ENCODE measurements at regions not wholly inside any gene's neighbourhood (a gene's known extent, or its start where the extent isn't known, plus 50 kb on each side); places are given as distances from the start of the nearest gene placed in this dataset.

DNA sequence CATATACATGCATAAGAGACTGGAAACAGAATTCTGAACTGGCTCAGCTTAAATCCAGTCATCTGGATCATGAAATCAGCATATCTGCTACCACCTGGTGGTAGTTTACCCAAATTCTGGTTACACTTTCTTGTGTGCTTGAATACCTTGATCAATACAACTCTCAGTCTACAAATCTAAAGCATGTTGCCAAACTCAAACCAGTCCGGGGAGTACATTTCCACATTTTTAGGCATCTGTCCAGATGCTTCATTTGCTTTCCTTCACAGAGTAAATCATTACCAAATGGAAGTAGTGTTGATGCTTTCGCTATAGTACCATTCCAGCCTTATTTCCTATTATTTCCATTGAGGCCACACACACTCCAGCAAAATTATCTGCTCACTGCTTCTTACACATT, 126.4 kb downstream of the P2RY1 start:
- TF ChIP-seq POLR2AphosphoS5 (IDR thresholded peaks at IDR 0.05), result no peak
- TF ChIP-seq CTCF (IDR thresholded peaks at IDR 0.05), result peak in 4 of 5 experiments; percentile 26 to 51 (median 44)
- no peak for TF ChIP-seq EP300 (IDR thresholded peaks at IDR 0.05; ENCODE audit: low read depth)
- TF ChIP-seq POLR2A (IDR thresholded peaks at IDR 0.05), result no peak
- in situ Hi-C loops (cut with MboI; ENCODE audit: low pct_ligation_motif_present in 1 of 4, low pct_unique_long_range_greater_than_20kb in 1 of 4, low sequenced_read_pairs in 3 of 4) (loop anchor here in 2 of 4 donors (25.0 kb wide), 2 partner anchors 449 to 474 kb away; no protein-coding TSS in a partner anchor), intact Hi-C loops (cut with DNase I; ENCODE audit: low total_unique reads) (no loop called here)
- Histone ChIP-seq H3K4me3 (no peak overlapping the region), H3K27ac (no peak overlapping the region), H3K4me1 (peaks cover 0 to 16% (median 2%) of the 10 kb centered on the region in 4 donors), H3K36me3 (no peaks in the 10 kb centered on the region), H3K27me3 (no peaks in the 10 kb centered on the region), H3K9me3 (peaks cover 0 to 2% of the 10 kb centered on the region in 2 donors)
- WGBS, 2 donors (ENCODE audit: low coverage in 1 of 2), result 29 to 39% methylated on average over 2 of the region's 2 CpGs
- DNase-seq, result no peak

DNA sequence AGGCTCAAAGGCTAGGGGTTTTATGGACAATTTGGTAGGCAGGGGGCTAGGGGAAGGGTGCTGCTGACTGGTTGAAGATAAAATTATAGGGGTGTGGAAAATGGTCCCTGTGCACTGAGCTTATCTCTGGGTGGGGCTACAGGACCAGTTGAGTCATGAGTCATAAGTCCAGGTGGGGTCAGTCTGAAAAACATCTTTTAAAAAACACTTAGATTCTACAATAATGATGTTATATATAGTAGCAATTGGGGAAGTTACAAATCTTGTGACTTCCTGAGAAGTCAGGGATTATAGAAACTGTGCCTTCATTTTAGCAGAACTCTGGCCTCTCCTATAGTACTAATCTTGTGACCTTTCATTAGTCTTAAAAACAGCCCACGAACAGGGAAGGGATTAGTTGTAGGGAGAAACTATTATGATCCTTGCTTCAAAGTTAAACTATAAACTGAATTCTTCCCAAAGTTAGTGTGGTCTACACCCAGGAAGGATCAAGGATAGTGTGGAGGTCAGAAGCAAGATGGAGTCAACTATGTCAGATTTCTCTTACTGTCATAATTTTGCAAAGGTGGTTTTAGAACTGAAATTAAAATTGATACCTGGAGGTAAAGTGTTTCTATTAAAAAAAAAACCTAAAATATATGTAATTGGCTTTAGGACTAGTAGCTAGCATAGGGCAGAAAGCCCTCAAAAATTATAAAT, 130.1 kb downstream of the P2RY1 start:
- 56 to 88% methylated on average over 1 of the region's 1 CpG for WGBS, 2 donors (ENCODE audit: low coverage in 1 of 2)
- no peak for TF ChIP-seq POLR2A (IDR thresholded peaks at IDR 0.05)
- no peak for TF ChIP-seq CTCF (IDR thresholded peaks at IDR 0.05)
- no peak for TF ChIP-seq EP300 (IDR thresholded peaks at IDR 0.05; ENCODE audit: low read depth)
- no peak for TF ChIP-seq POLR2AphosphoS5 (IDR thresholded peaks at IDR 0.05)
- H3K4me3 ChIP-seq, result no peak overlapping the region
- peaks cover 0 to 16% (median 2%) of the 10 kb centered on the region in 4 donors for H3K4me1 ChIP-seq
- no peak overlapping the region for H3K27ac ChIP-seq
- in situ Hi-C loops (cut with MboI; ENCODE audit: low pct_ligation_motif_present in 1 of 4, low pct_unique_long_range_greater_than_20kb in 1 of 4, low sequenced_read_pairs in 3 of 4) (loop anchor here in 2 of 4 donors (25.0 kb wide), 2 partner anchors 453 to 478 kb away; no protein-coding TSS in a partner anchor), intact Hi-C loops (cut with DNase I; ENCODE audit: low total_unique reads) (no loop called here)
- DNase-seq, result no peak
- no peaks in the 10 kb centered on the region for H3K36me3 ChIP-seq
- peaks cover 0 to 5% of the 10 kb centered on the region in 2 donors for H3K9me3 ChIP-seq
- no peaks in the 10 kb centered on the region for H3K27me3 ChIP-seq

DNA sequence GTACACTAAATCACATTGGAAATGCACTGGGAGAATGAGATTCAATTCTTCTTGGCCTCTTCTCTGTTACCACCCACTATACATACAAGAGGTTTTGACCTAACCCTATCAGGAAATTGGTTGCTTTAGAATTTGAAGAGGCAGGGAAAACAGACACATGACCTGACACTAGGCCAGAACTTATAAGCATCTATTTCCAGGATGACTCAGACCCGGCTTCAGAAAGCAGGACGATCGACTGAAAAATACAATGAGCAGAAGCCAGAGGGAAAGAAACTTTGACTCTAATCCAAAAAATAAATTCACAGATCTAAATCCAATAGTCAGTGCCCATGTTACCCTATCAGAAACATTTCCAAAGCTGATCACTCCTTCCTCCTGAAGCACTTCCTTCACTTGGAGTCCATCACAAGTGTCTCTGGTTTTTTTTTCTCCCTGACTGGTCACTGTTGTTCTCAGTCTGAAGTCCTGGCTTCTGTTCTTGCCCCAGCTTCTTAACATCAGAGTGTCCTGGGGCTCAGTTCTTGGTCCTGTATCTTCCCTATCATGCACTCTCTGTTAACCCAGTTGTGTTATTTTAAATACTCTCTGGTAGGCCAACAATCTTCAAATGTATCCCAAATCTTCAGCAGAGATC, 133.6 kb downstream of the P2RY1 start:
- H3K27me3 ChIP-seq, result no peaks in the 10 kb centered on the region
- intact Hi-C loops (cut with DNase I; ENCODE audit: low total_unique reads), result no loop called here
- DNase-seq, result no peak
- H3K27ac ChIP-seq, result no peak overlapping the region
- TF ChIP-seq CTCF (IDR thresholded peaks at IDR 0.05), result no peak
- TF ChIP-seq POLR2A (IDR thresholded peaks at IDR 0.05), result no peak
- no peak for TF ChIP-seq POLR2AphosphoS5 (IDR thresholded peaks at IDR 0.05)
- TF ChIP-seq EP300 (IDR thresholded peaks at IDR 0.05; ENCODE audit: low read depth), result no peak
- in situ Hi-C loops (cut with MboI; ENCODE audit: low pct_ligation_motif_present in 1 of 4, low pct_unique_long_range_greater_than_20kb in 1 of 4, low sequenced_read_pairs in 3 of 4), result loop anchor here in 2 of 4 donors (25.0 kb wide), 2 partner anchors 456 to 481 kb away; no protein-coding TSS in a partner anchor
- H3K4me1 ChIP-seq, result peaks cover 0 to 7% (median 0%) of the 10 kb centered on the region in 4 donors
- WGBS, 2 donors (ENCODE audit: low coverage in 1 of 2), result 64 to 69% methylated on average over 3 of the region's 3 CpGs
- no peak overlapping the region for H3K4me3 ChIP-seq
- H3K36me3 ChIP-seq, result no peaks in the 10 kb centered on the region
- H3K9me3 ChIP-seq, result peaks cover 0 to 5% of the 10 kb centered on the region in 2 donors

GRCh38 chr3:152969557-152970300, 134.8 kb downstream of the P2RY1 start:
- intact Hi-C loops (cut with DNase I; ENCODE audit: low total_unique reads), result no loop called here
- no peak overlapping the region for H3K27ac ChIP-seq
- peaks cover 0 to 7% (median 0%) of the 10 kb centered on the region in 4 donors for H3K4me1 ChIP-seq
- H3K27me3 ChIP-seq, result no peaks in the 10 kb centered on the region
- no peak for TF ChIP-seq CTCF (IDR thresholded peaks at IDR 0.05)
- TF ChIP-seq EP300 (IDR thresholded peaks at IDR 0.05; ENCODE audit: low read depth), result no peak
- no peak for TF ChIP-seq POLR2A (IDR thresholded peaks at IDR 0.05)
- TF ChIP-seq POLR2AphosphoS5 (IDR thresholded peaks at IDR 0.05), result no peak
- no peak for DNase-seq
- H3K36me3 ChIP-seq, result no peaks in the 10 kb centered on the region
- no peak overlapping the region for H3K4me3 ChIP-seq
- H3K9me3 ChIP-seq, result peaks cover 0 to 5% of the 10 kb centered on the region in 2 donors
- in situ Hi-C loops (cut with MboI; ENCODE audit: low pct_ligation_motif_present in 1 of 4, low pct_unique_long_range_greater_than_20kb in 1 of 4, low sequenced_read_pairs in 3 of 4), result loop anchor here in 2 of 4 donors (25.0 kb wide), 2 partner anchors 457 to 482 kb away; no protein-coding TSS in a partner anchor
- 80 to 89% methylated on average over 1 of the region's 1 CpG for WGBS, 2 donors (ENCODE audit: low coverage in 1 of 2)

Data from transverse colon (tissue), 4 donors.